ENCODE measurements at regions not wholly inside any gene's neighbourhood (a gene's known extent, or its start where the extent isn't known, plus 50 kb on each side); places are given as distances from the start of the nearest gene placed in this dataset.

- TF ChIP-seq EZH2 (IDR thresholded peaks at IDR 0.05; ENCODE audit: insufficient read depth, poor library complexity, severe bottlenecking) (no peak), EZH2phosphoT487 (IDR thresholded peaks at IDR 0.05; ENCODE audit: insufficient read depth, low read depth) (no peak)
Measured at GRCh38 chr7:122219253-122219865, 75.3 kb upstream of the AASS start.
